ENCODE measurements at regions not wholly inside any gene's neighbourhood (a gene's known extent, or its start where the extent isn't known, plus 50 kb on each side); places are given as distances from the start of the nearest gene placed in this dataset.
A peak's percentile ranks its signal among the peaks of the same experiment; 100 is the strongest.

DNA sequence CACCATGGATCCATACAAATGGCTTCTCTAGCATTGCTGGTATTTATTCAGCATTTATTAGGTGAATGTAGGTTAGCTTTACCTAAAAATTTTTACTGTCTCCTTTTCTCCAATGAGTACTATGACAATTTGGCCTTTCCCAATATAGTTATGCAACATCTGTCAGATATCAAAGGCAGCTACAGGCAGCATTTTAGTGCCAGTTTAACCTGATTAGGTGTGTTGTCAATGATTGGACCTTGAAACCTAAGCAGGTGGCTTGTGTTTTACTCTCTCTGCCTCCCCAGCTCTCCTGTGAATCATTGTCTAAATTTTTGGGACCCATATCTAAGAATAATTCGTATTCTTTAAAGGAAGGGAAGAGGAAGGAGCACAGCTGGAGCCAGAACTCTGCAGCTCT, 228.9 kb downstream of the KBTBD8 start:
- Histone ChIP-seq H3K27ac (ENCODE audit: low read depth in 1 of 2, low read length in 2 of 2) (no peak overlapping the region), H3K4me1 (ENCODE audit: control insufficient read depth in 4 of 4, insufficient read depth in 4 of 4, low read length in 3 of 4) (no peaks in the 10 kb centered on the region), H3K4me3 (ENCODE audit: low read depth in 1 of 3, low read length in 3 of 3) (no peak overlapping the region), H3K36me3 (ENCODE audit: control insufficient read depth in 4 of 4, insufficient read depth in 3 of 4, low read depth in 1 of 4, low read length in 3 of 4) (no peaks in the 10 kb centered on the region), H3K9me3 (ENCODE audit: control insufficient read depth in 4 of 4, low read length in 3 of 4) (no peaks in the 10 kb centered on the region), H3K27me3 (ENCODE audit: control insufficient read depth in 4 of 4, insufficient read depth in 4 of 4, low read length in 3 of 4) (no peaks in the 10 kb centered on the region), H3K9ac (ENCODE audit: low read depth in 1 of 2, low read length in 2 of 2) (no peak overlapping the region)
- DNase-seq (ENCODE audit: low spot score) = no peak
- WGBS = 30% methylated on average over 1 of the region's 1 CpG
- TF ChIP-seq NR2F2 (IDR thresholded peaks at IDR 0.05) (no peak), HNF4A (conservative IDR thresholded peaks at IDR 0.05) (peak; percentile 37 to 40), JUND (IDR thresholded peaks at IDR 0.05) (no peak)

DNA sequence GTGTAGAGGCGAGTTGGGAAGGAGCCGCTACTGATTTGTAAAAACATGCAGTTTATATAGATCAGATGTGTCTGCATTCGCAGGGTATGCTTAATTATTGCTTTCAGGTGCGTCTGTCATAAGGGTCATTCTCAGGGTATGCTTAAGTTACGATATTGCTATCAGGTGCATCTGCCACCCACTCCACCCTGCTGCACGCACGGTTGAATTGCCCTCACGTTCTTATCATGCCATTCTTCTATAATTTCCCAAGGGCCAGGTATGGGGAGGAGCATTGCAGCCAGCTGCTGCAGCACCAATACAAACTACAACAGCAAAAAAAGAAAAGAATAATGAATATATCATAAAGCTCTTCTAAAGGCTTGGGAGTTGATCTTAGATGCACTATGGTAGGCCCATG, 230.0 kb downstream of the KBTBD8 start:
- Histone ChIP-seq H3K9me3 (ENCODE audit: control insufficient read depth in 4 of 4, low read length in 3 of 4) (no peaks in the 10 kb centered on the region), H3K36me3 (ENCODE audit: control insufficient read depth in 4 of 4, insufficient read depth in 3 of 4, low read depth in 1 of 4, low read length in 3 of 4) (no peaks in the 10 kb centered on the region), H3K4me1 (ENCODE audit: control insufficient read depth in 4 of 4, insufficient read depth in 4 of 4, low read length in 3 of 4) (no peaks in the 10 kb centered on the region), H3K4me3 (ENCODE audit: low read depth in 1 of 3, low read length in 3 of 3) (no peak overlapping the region), H3K9ac (ENCODE audit: low read depth in 1 of 2, low read length in 2 of 2) (no peak overlapping the region), H3K27ac (ENCODE audit: low read depth in 1 of 2, low read length in 2 of 2) (no peak overlapping the region), H3K27me3 (ENCODE audit: control insufficient read depth in 4 of 4, insufficient read depth in 4 of 4, low read length in 3 of 4) (no peaks in the 10 kb centered on the region)
- no peak for DNase-seq (ENCODE audit: low spot score)
- TF ChIP-seq RAD21 (IDR thresholded peaks at IDR 0.05) (no peak), GABPA (IDR thresholded peaks at IDR 0.05 in 1 of 2, conservative IDR thresholded peaks at IDR 0.05 in 1 of 2) (no peak), SP1 (IDR thresholded peaks at IDR 0.05) (no peak), YY1 (IDR thresholded peaks at IDR 0.05) (no peak), TAF1 (conservative IDR thresholded peaks at IDR 0.05) (no peak), JUND (IDR thresholded peaks at IDR 0.05) (no peak), HNF4A (conservative IDR thresholded peaks at IDR 0.05) (no peak), FOXA2 (IDR thresholded peaks at IDR 0.05) (no peak), HNF4G (IDR thresholded peaks at IDR 0.05) (no peak), NR2F2 (IDR thresholded peaks at IDR 0.05) (no peak)
- TF ChIP-seq, protein P1, sequence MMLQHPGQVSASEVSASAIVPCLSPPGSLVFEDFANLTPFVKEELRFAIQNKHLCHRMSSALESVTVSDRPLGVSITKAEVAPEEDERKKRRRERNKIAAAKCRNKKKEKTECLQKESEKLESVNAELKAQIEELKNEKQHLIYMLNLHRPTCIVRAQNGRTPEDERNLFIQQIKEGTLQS (IDR thresholded peaks at IDR 0.05) = no peak
- TF ChIP-seq, protein P2, sequence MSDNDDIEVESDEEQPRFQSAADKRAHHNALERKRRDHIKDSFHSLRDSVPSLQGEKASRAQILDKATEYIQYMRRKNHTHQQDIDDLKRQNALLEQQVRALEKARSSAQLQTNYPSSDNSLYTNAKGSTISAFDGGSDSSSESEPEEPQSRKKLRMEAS (IDR thresholded peaks at IDR 0.05) = no peak
- TF ChIP-seq, protein P3, sequence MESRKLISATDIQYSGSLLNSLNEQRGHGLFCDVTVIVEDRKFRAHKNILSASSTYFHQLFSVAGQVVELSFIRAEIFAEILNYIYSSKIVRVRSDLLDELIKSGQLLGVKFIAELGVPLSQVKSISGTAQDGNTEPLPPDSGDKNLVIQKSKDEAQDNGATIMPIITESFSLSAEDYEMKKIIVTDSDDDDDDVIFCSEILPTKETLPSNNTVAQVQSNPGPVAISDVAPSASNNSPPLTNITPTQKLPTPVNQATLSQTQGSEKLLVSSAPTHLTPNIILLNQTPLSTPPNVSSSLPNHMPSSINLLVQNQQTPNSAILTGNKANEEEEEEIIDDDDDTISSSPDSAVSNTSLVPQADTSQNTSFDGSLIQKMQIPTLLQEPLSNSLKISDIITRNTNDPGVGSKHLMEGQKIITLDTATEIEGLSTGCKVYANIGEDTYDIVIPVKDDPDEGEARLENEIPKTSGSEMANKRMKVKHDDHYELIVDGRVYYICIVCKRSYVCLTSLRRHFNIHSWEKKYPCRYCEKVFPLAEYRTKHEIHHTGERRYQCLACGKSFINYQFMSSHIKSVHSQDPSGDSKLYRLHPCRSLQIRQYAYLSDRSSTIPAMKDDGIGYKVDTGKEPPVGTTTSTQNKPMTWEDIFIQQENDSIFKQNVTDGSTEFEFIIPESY (IDR thresholded peaks at IDR 0.05) = no peak
- TF ChIP-seq, protein P4, sequence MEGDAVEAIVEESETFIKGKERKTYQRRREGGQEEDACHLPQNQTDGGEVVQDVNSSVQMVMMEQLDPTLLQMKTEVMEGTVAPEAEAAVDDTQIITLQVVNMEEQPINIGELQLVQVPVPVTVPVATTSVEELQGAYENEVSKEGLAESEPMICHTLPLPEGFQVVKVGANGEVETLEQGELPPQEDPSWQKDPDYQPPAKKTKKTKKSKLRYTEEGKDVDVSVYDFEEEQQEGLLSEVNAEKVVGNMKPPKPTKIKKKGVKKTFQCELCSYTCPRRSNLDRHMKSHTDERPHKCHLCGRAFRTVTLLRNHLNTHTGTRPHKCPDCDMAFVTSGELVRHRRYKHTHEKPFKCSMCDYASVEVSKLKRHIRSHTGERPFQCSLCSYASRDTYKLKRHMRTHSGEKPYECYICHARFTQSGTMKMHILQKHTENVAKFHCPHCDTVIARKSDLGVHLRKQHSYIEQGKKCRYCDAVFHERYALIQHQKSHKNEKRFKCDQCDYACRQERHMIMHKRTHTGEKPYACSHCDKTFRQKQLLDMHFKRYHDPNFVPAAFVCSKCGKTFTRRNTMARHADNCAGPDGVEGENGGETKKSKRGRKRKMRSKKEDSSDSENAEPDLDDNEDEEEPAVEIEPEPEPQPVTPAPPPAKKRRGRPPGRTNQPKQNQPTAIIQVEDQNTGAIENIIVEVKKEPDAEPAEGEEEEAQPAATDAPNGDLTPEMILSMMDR (IDR thresholded peaks at IDR 0.05; ENCODE audit: low read depth, low read length, missing input control) = no peak
- TF ChIP-seq, protein P5, sequence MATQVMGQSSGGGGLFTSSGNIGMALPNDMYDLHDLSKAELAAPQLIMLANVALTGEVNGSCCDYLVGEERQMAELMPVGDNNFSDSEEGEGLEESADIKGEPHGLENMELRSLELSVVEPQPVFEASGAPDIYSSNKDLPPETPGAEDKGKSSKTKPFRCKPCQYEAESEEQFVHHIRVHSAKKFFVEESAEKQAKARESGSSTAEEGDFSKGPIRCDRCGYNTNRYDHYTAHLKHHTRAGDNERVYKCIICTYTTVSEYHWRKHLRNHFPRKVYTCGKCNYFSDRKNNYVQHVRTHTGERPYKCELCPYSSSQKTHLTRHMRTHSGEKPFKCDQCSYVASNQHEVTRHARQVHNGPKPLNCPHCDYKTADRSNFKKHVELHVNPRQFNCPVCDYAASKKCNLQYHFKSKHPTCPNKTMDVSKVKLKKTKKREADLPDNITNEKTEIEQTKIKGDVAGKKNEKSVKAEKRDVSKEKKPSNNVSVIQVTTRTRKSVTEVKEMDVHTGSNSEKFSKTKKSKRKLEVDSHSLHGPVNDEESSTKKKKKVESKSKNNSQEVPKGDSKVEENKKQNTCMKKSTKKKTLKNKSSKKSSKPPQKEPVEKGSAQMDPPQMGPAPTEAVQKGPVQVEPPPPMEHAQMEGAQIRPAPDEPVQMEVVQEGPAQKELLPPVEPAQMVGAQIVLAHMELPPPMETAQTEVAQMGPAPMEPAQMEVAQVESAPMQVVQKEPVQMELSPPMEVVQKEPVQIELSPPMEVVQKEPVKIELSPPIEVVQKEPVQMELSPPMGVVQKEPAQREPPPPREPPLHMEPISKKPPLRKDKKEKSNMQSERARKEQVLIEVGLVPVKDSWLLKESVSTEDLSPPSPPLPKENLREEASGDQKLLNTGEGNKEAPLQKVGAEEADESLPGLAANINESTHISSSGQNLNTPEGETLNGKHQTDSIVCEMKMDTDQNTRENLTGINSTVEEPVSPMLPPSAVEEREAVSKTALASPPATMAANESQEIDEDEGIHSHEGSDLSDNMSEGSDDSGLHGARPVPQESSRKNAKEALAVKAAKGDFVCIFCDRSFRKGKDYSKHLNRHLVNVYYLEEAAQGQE (IDR thresholded peaks at IDR 0.05) = no peak
- WGBS = 80% methylated on average over 8 of the region's 8 CpGs
